ENCODE measurements at regions not wholly inside any gene's neighbourhood (a gene's known extent, or its start where the extent isn't known, plus 50 kb on each side); places are given as distances from the start of the nearest gene placed in this dataset.

GRCh38 chr20:19851861-19852260 is 93.8 kb downstream of the RIN2 start:
- Histone ChIP-seq H3K9me3 (ENCODE audit: insufficient read depth, low read depth, low read length) (no peaks in the 10 kb centered on the region), H3K4me1 (ENCODE audit: insufficient read depth, low read length) (0 out of 2 replicates have a peak, but pooled peaks cover 2% of the 10 kb centered on the region), H3K27me3 (ENCODE audit: insufficient read depth, low read length) (no peaks in the 10 kb centered on the region), H3K4me3 (ENCODE audit: low read length) (no peak overlapping the region), H3K27ac (ENCODE audit: low read depth, low read length) (no peak overlapping the region), H3K9ac (ENCODE audit: low read depth, low read length) (no peak overlapping the region), H3K36me3 (ENCODE audit: insufficient read depth, low read length) (no peaks in the 10 kb centered on the region)
- WGBS, result 81% methylated on average over 7 of the region's 7 CpGs

DNA sequence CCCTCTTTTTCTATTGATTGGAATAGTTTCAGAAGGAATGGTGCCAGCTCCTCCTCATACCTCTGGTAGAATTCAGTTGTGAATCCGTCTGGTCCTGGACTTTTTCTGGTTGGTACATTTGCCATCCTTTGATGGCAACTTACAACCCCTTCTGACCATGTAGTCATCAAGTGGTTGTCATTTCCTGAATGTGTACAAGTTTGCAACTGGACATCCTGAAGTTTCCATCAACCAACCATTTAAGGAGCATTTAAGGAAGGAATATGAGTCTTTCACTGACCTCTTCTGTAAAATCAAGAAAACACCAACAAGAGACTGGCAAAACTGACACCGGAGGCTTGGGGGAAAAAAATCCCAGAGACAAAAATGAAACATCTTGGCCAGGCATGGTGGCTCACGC is 97.4 kb downstream of the RIN2 start:
- Histone ChIP-seq H3K9ac (ENCODE audit: low read depth, low read length) (no peak overlapping the region), H3K4me1 (ENCODE audit: insufficient read depth, low read length) (0 out of 2 replicates have a peak, but pooled peaks cover 3% of the 10 kb centered on the region), H3K27ac (ENCODE audit: low read depth, low read length) (no peak overlapping the region), H3K4me3 (ENCODE audit: low read length) (no peak overlapping the region), H3K9me3 (ENCODE audit: insufficient read depth, low read depth, low read length) (no peaks in the 10 kb centered on the region), H3K27me3 (ENCODE audit: insufficient read depth, low read length) (no peaks in the 10 kb centered on the region), H3K36me3 (ENCODE audit: insufficient read depth, low read length) (no peaks in the 10 kb centered on the region)
- 96% methylated on average over 3 of the region's 3 CpGs for WGBS

DNA sequence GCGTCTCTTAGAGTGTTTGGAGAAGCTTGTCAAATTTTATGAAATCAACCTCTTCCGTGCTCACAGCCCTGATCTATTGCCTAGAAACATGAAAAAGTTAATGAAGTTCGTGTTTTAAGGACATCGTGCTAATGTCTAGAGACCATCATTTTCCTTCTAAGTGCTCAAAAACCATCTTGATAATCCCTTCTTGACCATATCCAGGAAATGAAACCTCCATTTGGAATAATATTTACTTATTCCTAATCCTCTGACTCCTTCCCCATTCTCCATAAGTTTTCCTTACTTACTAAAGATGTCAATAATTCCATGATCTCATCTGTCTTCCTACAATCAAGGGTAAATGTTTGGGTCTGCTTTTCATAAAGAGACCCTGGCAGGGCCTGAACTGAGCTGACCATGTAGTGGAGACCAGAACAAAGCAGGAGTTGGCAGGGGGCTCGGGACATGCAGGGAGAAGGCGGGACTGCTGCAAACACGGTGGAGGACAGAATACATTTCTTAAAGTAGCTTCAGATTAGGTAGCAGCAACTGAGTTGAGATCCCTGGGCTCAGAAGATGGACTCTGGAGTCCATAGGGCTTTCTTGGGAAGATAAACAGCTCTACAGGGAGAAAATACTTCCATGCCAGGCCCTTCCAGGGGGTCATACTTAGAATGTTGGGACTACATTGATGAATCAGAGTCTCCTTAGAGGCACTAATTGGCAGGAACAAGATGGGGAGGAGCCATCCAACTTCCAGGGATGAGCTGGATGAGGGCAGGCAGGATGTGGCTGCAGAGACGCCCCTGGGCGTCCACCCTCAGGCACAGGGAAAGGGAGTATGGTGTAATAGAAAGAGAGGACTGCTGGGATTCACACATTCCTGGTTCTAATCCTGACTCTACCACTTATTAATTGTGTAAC is 100.7 kb downstream of the RIN2 start:
- Histone ChIP-seq H3K9me3 (ENCODE audit: insufficient read depth, low read depth, low read length) (no peaks in the 10 kb centered on the region), H3K27me3 (ENCODE audit: insufficient read depth, low read length) (no peaks in the 10 kb centered on the region), H3K4me3 (ENCODE audit: low read length) (no peak overlapping the region), H3K27ac (ENCODE audit: low read depth, low read length) (no peak overlapping the region), H3K9ac (ENCODE audit: low read depth, low read length) (no peak overlapping the region), H3K36me3 (ENCODE audit: insufficient read depth, low read length) (no peaks in the 10 kb centered on the region), H3K4me1 (ENCODE audit: insufficient read depth, low read length) (0 out of 2 replicates have a peak, but pooled peaks cover 3% of the 10 kb centered on the region)
- WGBS, result 82% methylated on average over 9 of the region's 9 CpGs

DNA sequence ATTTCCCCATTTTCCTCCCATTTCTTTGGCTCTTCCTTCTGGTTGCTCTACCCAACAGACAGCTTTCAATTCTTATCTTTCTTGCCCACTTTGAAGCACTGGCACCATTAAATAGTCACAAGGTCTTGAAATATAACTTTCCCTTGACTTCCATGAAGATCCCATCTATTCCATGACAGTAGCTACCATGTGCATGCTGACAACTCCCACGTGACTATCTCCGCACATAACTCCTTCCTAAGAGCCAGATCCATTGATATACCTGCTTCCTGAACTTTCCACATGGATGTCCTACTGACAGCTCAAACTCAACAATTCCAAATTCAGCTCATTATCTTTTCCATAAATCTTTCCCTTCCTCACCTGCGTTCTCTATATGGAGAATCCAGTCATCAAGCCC is 101.4 kb downstream of the RIN2 start:
- Histone ChIP-seq H3K27me3 (ENCODE audit: insufficient read depth, low read length) (no peaks in the 10 kb centered on the region), H3K27ac (ENCODE audit: low read depth, low read length) (no peak overlapping the region), H3K36me3 (ENCODE audit: insufficient read depth, low read length) (no peaks in the 10 kb centered on the region), H3K4me3 (ENCODE audit: low read length) (no peak overlapping the region), H3K9ac (ENCODE audit: low read depth, low read length) (no peak overlapping the region), H3K4me1 (ENCODE audit: insufficient read depth, low read length) (0 out of 2 replicates have a peak, but pooled peaks cover 3% of the 10 kb centered on the region), H3K9me3 (ENCODE audit: insufficient read depth, low read depth, low read length) (no peaks in the 10 kb centered on the region)
- WGBS, result 95% methylated on average over 3 of the region's 3 CpGs

GRCh38 chr20:19860737-19861136 is 102.7 kb downstream of the RIN2 start:
- H3K9me3 ChIP-seq (ENCODE audit: insufficient read depth, low read depth, low read length), result no peaks in the 10 kb centered on the region
- H3K27ac ChIP-seq (ENCODE audit: low read depth, low read length), result no peak overlapping the region
- WGBS, result 100% methylated on average over 2 of the region's 2 CpGs
- 0 out of 2 replicates have a peak, but pooled peaks cover 3% of the 10 kb centered on the region for H3K4me1 ChIP-seq (ENCODE audit: insufficient read depth, low read length)
- H3K36me3 ChIP-seq (ENCODE audit: insufficient read depth, low read length), result no peaks in the 10 kb centered on the region
- H3K27me3 ChIP-seq (ENCODE audit: insufficient read depth, low read length), result no peaks in the 10 kb centered on the region
- no peak overlapping the region for H3K4me3 ChIP-seq (ENCODE audit: low read length)
- H3K9ac ChIP-seq (ENCODE audit: low read depth, low read length), result no peak overlapping the region

- H3K4me3 ChIP-seq (ENCODE audit: low read length), result no peak overlapping the region
- 0 out of 2 replicates have a peak, but pooled peaks cover 3% of the 10 kb centered on the region for H3K4me1 ChIP-seq (ENCODE audit: insufficient read depth, low read length)
- no peaks in the 10 kb centered on the region for H3K9me3 ChIP-seq (ENCODE audit: insufficient read depth, low read depth, low read length)
- WGBS, result 85% methylated on average over 6 of the region's 6 CpGs
- H3K9ac ChIP-seq (ENCODE audit: low read depth, low read length), result no peak overlapping the region
- no peak overlapping the region for H3K27ac ChIP-seq (ENCODE audit: low read depth, low read length)
- no peaks in the 10 kb centered on the region for H3K27me3 ChIP-seq (ENCODE audit: insufficient read depth, low read length)
- no peaks in the 10 kb centered on the region for H3K36me3 ChIP-seq (ENCODE audit: insufficient read depth, low read length)
Observed at GRCh38 chr20:19861147-19861759, 103.2 kb downstream of the RIN2 start.

DNA sequence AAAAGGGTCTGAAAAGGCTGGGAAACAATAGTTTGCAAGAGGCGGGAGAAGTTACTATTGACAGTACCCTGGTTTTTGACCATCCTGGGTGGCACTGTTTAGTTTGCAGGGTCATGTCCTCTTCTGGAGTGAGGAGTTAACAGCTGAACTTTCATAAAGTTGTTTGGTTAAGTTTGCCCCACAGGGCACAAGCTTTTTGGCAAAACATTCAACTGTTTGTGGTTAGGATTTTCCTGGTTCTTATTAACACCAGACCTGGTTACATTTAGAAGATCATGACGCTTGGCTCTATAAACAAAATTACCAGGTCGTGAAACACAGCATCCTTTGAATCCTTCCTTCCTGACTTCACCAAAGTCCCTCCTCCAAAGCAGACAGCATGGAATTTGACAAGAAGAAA is 106.1 kb downstream of the RIN2 start:
- WGBS, result 74% methylated on average over 3 of the region's 3 CpGs
- Histone ChIP-seq H3K27ac (ENCODE audit: low read depth, low read length) (no peak overlapping the region), H3K4me1 (ENCODE audit: insufficient read depth, low read length) (no peaks in the 10 kb centered on the region), H3K9ac (ENCODE audit: low read depth, low read length) (no peak overlapping the region), H3K9me3 (ENCODE audit: insufficient read depth, low read depth, low read length) (no peaks in the 10 kb centered on the region), H3K4me3 (ENCODE audit: low read length) (no peak overlapping the region), H3K36me3 (ENCODE audit: insufficient read depth, low read length) (no peaks in the 10 kb centered on the region), H3K27me3 (ENCODE audit: insufficient read depth, low read length) (no peaks in the 10 kb centered on the region)

DNA sequence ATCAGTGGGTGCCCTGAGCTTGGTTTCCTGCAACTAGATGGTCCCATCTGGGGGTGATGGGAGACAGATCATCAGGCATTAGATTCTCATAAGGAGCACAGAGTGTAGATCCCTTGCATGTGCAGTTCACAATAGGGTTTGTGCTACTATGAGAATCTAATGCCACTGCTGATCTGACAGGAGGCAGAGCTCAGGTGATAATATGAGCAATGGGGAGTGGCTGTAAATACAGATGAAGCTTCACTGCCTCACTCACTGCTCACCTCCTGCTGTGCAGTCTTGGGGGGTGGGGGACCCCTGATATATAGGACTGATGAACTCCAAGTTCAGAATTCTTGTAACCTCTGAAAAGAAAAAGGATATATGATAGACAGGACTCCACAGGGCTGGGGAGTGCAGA is 108.0 kb downstream of the RIN2 start:
- no peak overlapping the region for H3K9ac ChIP-seq (ENCODE audit: low read depth, low read length)
- H3K27me3 ChIP-seq (ENCODE audit: insufficient read depth, low read length), result no peaks in the 10 kb centered on the region

DNA sequence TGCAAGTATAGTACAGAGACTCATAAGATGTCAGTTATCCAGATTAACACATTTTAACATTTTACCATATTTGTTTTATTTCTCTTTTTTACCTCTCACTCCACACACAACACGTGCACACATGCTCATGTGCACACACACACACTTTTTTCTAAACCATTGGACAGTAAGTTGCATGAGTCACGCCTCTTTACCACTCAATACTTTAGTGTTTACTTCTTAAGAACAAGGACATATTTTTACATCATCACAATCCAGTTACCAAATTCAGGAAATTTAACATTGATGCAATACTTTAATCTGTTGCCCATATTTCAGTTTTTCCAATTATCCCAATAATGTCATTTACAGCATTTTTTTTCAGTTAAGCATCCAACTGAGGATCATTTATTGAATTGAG is 109.0 kb downstream of the RIN2 start:
- no peaks in the 10 kb centered on the region for H3K27me3 ChIP-seq (ENCODE audit: insufficient read depth, low read length)
- WGBS, result 94% methylated on average over 2 of the region's 2 CpGs
- H3K9ac ChIP-seq (ENCODE audit: low read depth, low read length), result no peak overlapping the region
- no peak overlapping the region for H3K4me3 ChIP-seq (ENCODE audit: low read length)
- H3K36me3 ChIP-seq (ENCODE audit: insufficient read depth, low read length), result no peaks in the 10 kb centered on the region
- H3K9me3 ChIP-seq (ENCODE audit: insufficient read depth, low read depth, low read length), result no peaks in the 10 kb centered on the region
- no peaks in the 10 kb centered on the region for H3K4me1 ChIP-seq (ENCODE audit: insufficient read depth, low read length)
- no peak overlapping the region for H3K27ac ChIP-seq (ENCODE audit: low read depth, low read length)

More for the DNA sequence above, 108.0 kb downstream of the RIN2 start:
- H3K4me3 ChIP-seq (ENCODE audit: low read length), result no peak overlapping the region
- no peaks in the 10 kb centered on the region for H3K9me3 ChIP-seq (ENCODE audit: insufficient read depth, low read depth, low read length)
- H3K4me1 ChIP-seq (ENCODE audit: insufficient read depth, low read length), result no peaks in the 10 kb centered on the region
- H3K36me3 ChIP-seq (ENCODE audit: insufficient read depth, low read length), result no peaks in the 10 kb centered on the region
- no peak overlapping the region for H3K27ac ChIP-seq (ENCODE audit: low read depth, low read length)

GRCh38 chr20:19867940-19868371 is 109.9 kb downstream of the RIN2 start:
- Histone ChIP-seq H3K36me3 (ENCODE audit: insufficient read depth, low read length) (no peaks in the 10 kb centered on the region), H3K4me3 (ENCODE audit: low read length) (no peak overlapping the region), H3K4me1 (ENCODE audit: insufficient read depth, low read length) (no peaks in the 10 kb centered on the region), H3K9me3 (ENCODE audit: insufficient read depth, low read depth, low read length) (no peaks in the 10 kb centered on the region), H3K27ac (ENCODE audit: low read depth, low read length) (no peak overlapping the region), H3K9ac (ENCODE audit: low read depth, low read length) (no peak overlapping the region), H3K27me3 (ENCODE audit: insufficient read depth, low read length) (no peaks in the 10 kb centered on the region)
- 93% methylated on average over 13 of the region's 13 CpGs for WGBS

GRCh38 chr20:19868441-19868840 is 110.4 kb downstream of the RIN2 start:
- Histone ChIP-seq H3K4me3 (ENCODE audit: low read length) (no peak overlapping the region), H3K9ac (ENCODE audit: low read depth, low read length) (no peak overlapping the region), H3K9me3 (ENCODE audit: insufficient read depth, low read depth, low read length) (no peaks in the 10 kb centered on the region), H3K27ac (ENCODE audit: low read depth, low read length) (no peak overlapping the region), H3K27me3 (ENCODE audit: insufficient read depth, low read length) (no peaks in the 10 kb centered on the region), H3K36me3 (ENCODE audit: insufficient read depth, low read length) (no peaks in the 10 kb centered on the region), H3K4me1 (ENCODE audit: insufficient read depth, low read length) (no peaks in the 10 kb centered on the region)
- WGBS, result 94% methylated on average over 6 of the region's 6 CpGs

Data from HUES64 (cell line).